ENCODE measurements at regions not wholly inside any gene's neighbourhood (a gene's known extent, or its start where the extent isn't known, plus 50 kb on each side); places are given as distances from the start of the nearest gene placed in this dataset.
"Not testable (repeated sequence)": the region's sequence is repeated elsewhere in the genome, so short reads cannot be mapped to it uniquely, and the experiment has no call there.

- DNase-seq (ENCODE audit: low read depth in 3 of 3), result no peak
Observed at GRCh38 chr16:6856578-6856977, 476.1 kb upstream of the RBFOX1 start.

GRCh38 chr16:6853565-6853964 is 479.1 kb upstream of the RBFOX1 start:
- no peak for DNase-seq (ENCODE audit: low read depth in 3 of 3)

GRCh38 chr16:6852643-6853225 is 479.9 kb upstream of the RBFOX1 start:
- no peak for DNase-seq (ENCODE audit: low read depth in 3 of 3)

- DNase-seq (ENCODE audit: low read depth in 3 of 3), result no peak
Observed at GRCh38 chr16:6846452-6846851, 486.2 kb upstream of the RBFOX1 start.

- DNase-seq (ENCODE audit: low read depth in 3 of 3), result no peak
Observed at GRCh38 chr16:6841392-6841791, 491.3 kb upstream of the RBFOX1 start.

GRCh38 chr16:6837722-6838121 is 494.9 kb upstream of the RBFOX1 start:
- no peak for DNase-seq (ENCODE audit: low read depth in 3 of 3)

- DNase-seq (ENCODE audit: low read depth in 3 of 3), result no peak
Observed at GRCh38 chr16:6836766-6837165, 495.9 kb upstream of the RBFOX1 start.

GRCh38 chr16:6835941-6836340 is 496.7 kb upstream of the RBFOX1 start:
- DNase-seq (ENCODE audit: low read depth in 3 of 3), result no peak

GRCh38 chr16:6835516-6835915 is 497.1 kb upstream of the RBFOX1 start:
- DNase-seq (ENCODE audit: low read depth in 3 of 3), result no peak

GRCh38 chr16:6828690-6829089 is 504.0 kb upstream of the RBFOX1 start:
- DNase-seq (ENCODE audit: low read depth in 3 of 3), result no peak

- no peak for DNase-seq (ENCODE audit: low read depth in 3 of 3)
Observed at GRCh38 chr16:6827931-6828330, 504.7 kb upstream of the RBFOX1 start.

- no peak for DNase-seq (ENCODE audit: low read depth in 3 of 3)
Observed at GRCh38 chr16:6827267-6827666, 505.4 kb upstream of the RBFOX1 start.

- DNase-seq (ENCODE audit: low read depth in 3 of 3), result no peak
Observed at GRCh38 chr16:6822041-6822440, 510.6 kb upstream of the RBFOX1 start.

- DNase-seq (ENCODE audit: low read depth in 3 of 3), result no peak
Observed at GRCh38 chr16:6804461-6804860, 528.2 kb upstream of the RBFOX1 start.

- no peak for DNase-seq (ENCODE audit: low read depth in 3 of 3)
Observed at GRCh38 chr16:6803176-6803575, 529.5 kb upstream of the RBFOX1 start.

- no peak for DNase-seq (ENCODE audit: low read depth in 3 of 3)
Observed at GRCh38 chr16:6797223-6797622, 535.4 kb upstream of the RBFOX1 start.

GRCh38 chr16:6777624-6778023 is 555.0 kb upstream of the RBFOX1 start:
- DNase-seq (ENCODE audit: low read depth in 3 of 3), result no peak

- DNase-seq (ENCODE audit: low read depth in 3 of 3), result no peak
Observed at GRCh38 chr16:6775712-6776111, 556.9 kb upstream of the RBFOX1 start.

- DNase-seq (ENCODE audit: low read depth in 3 of 3), result no peak
Observed at GRCh38 chr16:6771956-6772355, 560.7 kb upstream of the RBFOX1 start.

- no peak for DNase-seq (ENCODE audit: low read depth in 3 of 3)
Observed at GRCh38 chr16:6753553-6753952, 579.1 kb upstream of the RBFOX1 start.

GRCh38 chr16:6751191-6751590 is 581.5 kb upstream of the RBFOX1 start:
- no peak for DNase-seq (ENCODE audit: low read depth in 3 of 3)

- no peak for DNase-seq (ENCODE audit: low read depth in 3 of 3)
Observed at GRCh38 chr16:6749698-6750097, 582.9 kb upstream of the RBFOX1 start.

GRCh38 chr16:6736302-6736701 is 596.3 kb upstream of the RBFOX1 start:
- not testable (repeated sequence) for DNase-seq (ENCODE audit: low read depth in 3 of 3)

- no peak for DNase-seq (ENCODE audit: low read depth in 3 of 3)
Observed at GRCh38 chr16:6735631-6736030, 597.0 kb upstream of the RBFOX1 start.
